Activated CD4-positive, alpha-beta T cell treated with anti-CD3 and anti-CD28 coated beads, Interleukin-2, amount 50 U/mL, for 1 hour (primary cell): ENCODE measurements at regions not wholly inside any gene's neighbourhood (a gene's known extent, or its start where the extent isn't known, plus 50 kb on each side); places are given as distances from the start of the nearest gene placed in this dataset.

Experiments
- DNase-seq: peaks from one replicate; pipeline ENCODE4 v3.0.0-alpha.2; 2020

DNA sequence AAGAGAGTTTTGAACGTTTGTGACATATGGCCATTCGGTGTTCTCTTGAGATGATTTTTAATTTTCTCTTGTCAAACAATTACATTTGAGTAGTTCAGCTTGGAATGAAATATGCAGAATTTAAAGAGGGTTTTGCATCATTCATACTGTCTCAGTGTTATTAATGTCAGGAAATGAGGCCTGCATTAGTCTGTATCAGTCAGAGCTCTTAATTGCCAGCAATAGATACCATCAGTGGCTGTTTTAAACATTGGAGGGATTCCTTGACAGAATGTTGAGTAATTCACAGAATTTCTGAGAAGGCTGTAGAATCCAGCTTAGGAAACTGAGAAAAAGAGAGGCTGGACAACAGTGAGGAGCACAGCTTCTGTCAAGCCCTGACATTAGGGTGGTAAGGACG, 722.0 kb downstream of the NR2F2 start:
- DNase-seq = no peak

DNA sequence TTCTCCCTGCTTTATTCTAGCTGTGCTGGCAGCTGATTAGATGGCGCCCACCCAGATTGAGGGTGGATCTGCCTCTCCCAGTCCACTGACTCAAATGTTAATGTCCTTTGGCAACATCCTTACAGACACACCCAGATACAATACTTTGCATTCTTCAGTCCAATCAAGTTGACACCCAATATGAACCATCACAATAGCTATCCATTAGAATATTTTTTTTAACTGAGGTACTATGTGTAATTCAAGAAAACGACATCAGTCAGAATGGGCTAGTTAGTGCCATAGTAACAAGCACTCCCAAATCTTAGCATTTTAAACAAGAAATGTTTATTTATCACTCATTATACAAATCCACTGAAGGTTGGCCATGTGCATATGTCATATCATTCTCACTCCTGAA, 723.1 kb downstream of the NR2F2 start:
- DNase-seq = no peak

DNA sequence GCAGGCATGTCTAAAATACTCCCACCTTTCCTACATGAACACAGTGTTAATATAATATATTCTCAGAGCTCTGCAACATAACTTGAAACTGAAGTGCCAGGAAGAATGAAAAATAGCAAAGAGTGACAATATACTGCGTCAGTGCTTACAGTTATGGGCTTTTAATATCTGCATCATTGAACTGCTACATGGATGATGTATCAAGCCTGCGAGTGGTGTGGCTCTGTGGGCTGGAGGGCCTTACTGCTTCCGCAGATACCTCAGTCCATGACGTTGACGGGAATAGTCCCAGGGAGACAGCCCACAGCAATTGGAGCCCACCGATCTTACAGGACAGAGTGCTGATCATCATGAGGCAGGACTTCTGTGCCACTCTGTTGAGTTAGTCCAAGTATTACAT, 727.0 kb downstream of the NR2F2 start:
- DNase-seq = no peak

DNA sequence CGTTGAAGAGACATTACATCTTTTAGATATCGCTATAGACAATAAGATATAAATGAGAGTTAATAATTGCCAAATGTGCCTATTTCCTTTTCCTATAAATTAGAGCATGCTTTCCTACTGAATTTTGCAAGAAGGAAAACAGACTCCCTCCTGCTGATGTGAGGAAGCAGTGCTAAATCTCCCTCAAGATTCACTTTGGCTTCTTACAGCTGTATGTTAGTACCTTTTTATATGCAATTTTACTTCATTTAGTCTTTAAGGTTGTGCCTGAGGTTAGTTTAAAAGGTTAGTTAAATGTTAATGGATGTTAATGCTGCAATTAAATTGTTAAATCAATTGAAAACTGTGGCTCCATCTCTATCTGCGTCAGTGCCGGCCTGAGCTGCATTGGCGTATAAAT, 728.8 kb downstream of the NR2F2 start:
- DNase-seq = no peak

DNA sequence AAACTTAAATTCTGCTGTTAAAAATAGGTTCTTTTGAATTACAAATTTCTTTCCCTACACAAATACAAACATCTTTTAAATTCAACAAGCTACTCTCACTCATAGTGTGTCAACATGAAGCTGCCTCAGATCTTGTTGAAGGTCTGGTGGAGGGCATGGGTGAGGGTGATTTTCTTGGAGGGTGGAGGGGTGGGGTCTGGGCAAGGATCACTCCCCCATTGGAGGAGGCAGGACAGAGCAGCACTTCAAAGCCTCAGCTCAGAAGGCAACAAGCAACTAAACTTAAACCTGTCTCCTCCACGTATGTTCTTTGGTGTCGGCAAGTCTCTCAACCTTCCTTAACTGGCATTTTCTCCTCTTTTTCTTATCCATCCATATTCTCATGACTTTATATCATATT, 730.9 kb downstream of the NR2F2 start:
- DNase-seq = no peak

DNA sequence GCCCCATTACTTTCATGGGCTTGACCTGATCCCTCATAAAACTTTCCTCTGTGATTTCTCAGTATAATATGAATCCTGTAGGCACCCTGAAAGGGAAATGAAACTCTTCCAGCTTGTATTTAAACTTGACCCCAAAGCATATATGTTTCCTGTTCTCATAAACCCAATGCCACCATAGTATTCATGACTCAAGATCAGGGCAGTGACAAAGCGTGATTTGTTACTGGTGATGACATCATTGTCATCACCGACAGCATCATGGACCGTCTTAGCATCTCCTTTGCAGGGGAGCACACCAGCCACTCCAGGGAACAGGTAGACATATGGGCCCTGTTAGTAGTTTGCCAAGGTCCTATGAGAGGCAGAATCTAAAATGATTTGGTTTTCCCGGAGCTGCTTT, 741.2 kb downstream of the NR2F2 start:
- no peak for DNase-seq

DNA sequence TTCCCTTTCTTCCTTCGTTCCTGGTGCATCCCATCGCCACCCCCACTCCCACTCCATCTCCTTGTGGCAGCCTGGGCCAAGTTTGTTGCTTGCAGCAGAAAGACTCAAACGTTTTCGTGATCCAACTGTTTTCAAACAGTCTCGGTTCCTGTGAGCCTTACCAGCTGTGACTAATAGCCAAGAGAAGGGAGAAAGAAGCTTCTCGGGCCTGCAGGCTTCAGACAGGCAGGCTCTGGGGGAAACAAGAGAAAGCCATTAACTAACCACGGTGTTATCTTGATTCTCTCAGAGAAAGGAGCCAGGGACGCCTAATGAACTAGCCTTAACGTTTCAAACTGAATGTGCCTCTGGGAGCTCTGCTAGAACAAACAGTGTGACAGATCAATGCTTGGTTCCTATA, 742.0 kb downstream of the NR2F2 start:
- no peak for DNase-seq

DNA sequence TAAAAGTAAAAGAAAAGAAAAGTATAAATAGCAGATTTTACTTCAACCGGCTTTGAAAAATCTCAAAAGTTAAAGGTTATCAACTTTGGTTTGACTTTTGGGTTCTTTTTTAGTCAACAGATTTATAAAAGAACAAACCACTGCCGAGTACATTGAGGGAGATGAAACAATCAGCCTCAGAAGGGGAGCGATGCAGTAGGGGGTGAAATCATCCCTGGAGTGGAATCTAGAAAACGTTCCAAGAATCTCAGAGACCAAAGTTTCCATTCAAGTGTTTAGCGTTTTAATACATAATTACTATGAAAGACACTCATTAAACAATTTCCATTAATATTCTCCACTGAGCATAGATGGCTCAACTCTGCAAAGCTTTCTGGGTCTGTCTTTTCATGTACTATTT, 745.5 kb downstream of the NR2F2 start:
- DNase-seq = no peak

DNA sequence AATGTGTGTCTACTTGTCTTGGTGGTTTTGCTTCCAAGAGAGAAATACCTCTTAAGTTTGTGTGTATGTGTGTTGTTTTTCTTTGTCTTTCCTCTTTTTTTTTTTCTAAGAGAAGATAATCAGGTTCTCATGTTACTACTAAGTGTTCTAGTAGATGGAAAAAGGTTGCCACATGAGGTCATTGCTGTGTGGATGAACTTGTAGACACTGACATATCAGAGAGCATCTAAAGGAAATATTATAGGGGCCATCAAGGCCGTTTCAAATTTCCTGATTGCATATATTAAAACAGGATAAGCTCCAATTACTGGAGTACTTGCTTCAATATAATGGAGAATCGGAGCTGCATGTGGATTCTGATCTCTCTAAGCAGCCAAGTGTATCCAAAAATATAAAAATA, 747.5 kb downstream of the NR2F2 start:
- no peak for DNase-seq

DNA sequence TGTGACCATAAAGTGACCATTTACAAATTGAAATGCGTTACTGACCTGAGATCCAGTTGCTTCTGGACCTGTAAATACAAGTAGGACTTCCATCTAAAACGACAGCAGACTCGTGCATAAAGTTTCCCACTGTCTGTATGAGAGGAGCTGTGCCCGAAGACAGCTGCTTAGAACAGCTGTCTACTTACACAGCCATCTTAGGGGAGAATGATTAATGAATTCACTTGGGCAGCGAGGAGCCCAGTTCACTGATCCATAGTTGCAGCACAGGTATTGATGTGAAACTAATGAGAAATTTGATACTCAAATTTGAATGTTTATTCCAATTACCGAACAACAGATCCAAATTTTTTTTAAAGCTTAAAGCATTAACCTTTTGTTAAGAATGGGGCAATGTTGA, 748.1 kb downstream of the NR2F2 start:
- DNase-seq = no peak

DNA sequence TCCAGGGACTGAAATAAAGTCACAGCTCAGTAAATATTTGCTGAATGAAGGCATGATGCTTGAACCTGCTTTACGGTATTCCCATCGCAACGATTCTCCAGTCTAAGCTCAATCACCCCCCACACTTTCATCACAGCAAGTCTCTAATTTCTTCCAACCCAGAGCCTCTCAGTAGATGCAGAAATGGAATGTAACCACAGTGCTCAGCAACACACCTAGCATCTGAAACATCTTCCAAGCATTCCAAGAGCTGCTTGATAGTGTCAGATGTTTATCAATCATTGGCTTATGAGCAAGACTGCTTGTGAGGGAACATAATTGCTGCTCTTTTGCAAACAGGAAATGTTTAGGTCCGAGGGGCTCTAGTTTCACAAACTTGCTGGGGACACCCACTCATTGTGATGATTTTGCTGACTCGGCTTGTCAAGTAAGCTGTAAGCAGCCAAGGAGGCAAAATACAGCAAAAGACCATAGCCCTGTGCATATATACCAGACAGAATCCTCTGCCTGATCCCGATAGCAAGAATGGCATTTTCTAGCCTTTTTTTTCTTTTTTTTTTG, 751.2 kb downstream of the NR2F2 start:
- DNase-seq = no peak

DNA sequence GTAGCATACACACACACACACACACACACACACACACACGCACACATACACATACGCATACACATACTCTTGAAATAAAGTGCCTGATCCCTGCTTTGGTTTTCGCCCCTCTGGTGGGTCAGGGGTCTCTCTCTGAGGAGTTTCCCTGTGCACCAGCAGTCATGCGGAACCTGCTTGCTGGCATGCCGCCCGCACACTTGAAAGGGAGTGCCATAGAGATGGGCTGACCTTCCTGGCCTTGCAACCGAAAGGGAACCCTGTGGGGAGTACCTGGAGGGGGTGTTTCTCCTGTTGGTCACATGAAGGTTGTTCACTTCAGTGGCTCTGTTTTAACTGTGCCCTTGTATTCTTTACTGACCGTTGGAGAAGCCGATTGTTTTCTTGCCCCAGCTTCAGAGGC, 752.3 kb downstream of the NR2F2 start:
- no peak for DNase-seq

DNA sequence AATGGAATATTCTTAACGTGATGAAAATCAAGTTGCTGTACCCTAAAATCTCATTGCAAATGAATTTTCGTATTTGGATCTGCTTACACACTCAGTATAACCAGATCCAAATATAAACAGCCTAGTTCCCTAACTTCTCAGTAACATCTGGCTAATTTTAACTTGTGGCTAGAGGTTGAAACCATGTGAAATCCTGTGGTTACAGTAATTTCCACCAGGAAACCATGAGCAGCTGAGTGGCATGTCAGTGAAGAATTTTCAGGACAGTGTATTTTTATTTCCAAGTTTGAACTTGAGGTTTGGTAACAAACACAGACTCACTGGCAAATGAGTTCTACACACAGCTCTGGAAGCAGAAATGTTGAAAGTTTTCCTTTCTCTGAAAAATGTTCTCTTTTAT, 754.1 kb downstream of the NR2F2 start:
- no peak for DNase-seq

DNA sequence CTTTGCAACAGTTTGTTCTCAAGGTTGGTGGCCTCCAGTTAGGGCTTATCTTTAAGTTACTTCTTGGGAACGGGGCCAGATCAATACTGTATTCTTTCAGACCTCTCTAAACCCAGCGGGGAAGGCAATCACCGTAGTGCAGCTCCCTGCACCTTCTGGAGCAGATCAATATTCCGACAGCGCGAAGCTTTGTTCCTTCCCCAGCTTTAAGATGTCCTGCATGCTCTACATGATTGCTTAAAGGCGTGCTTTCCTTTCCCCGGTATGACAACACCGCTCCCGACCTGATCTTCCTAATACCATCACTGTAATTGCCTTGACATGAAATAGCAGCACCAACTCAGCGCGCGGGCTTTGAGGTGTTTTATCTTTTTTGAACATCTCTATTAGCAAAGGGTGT, 755.2 kb downstream of the NR2F2 start:
- no peak for DNase-seq

DNA sequence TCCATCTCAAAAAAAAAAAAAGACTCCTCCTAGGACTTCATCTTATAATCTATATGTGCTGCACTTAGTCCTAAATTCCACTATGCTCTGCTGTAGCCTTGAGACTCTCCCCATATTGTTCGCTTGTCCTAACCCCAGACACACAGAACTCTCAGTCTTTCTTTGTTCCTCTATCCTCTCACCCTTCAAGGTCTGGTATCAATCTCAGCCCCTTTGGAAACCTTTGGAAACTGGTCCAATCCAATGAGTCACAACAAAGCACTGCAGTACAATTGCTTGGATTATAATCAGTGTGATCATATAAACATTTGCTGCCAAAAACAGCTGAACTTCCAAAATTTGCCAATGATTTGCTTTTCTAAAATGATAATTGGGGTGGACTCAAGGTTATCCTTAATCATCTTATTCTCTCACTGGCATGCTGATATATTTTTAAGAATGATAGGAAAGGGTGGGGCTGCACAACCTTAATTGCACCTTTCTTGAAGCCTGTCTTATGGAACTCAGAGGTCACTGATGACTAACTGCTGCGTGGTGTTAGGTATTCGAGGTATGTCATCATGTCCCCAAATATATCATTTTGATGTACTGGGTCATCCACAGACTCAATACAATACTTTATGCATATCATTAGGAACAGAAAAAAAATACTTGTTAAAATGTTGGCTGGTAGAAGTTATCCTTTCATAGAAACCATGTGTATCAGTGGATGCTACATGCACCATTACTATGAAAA, 756.7 kb downstream of the NR2F2 start:
- DNase-seq = no peak

DNA sequence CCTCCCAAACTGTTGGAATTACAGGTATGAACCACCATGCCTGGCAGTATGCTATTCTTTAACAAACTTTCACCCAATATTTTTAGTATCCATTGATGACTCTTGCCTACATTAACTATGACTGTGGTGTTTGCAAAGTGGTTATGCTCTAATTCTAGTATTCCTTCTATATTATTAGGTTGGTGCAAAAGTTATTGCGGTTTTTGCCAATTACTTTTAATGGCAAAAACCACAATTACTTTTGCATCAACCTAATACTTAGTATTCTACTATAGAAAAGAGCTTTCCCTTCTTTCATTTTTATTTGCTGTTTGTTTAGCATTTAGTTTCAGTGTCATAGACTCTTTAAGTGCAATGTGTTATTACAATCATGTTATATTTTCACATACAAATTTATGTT, 760.6 kb downstream of the NR2F2 start:
- DNase-seq = no peak

DNA sequence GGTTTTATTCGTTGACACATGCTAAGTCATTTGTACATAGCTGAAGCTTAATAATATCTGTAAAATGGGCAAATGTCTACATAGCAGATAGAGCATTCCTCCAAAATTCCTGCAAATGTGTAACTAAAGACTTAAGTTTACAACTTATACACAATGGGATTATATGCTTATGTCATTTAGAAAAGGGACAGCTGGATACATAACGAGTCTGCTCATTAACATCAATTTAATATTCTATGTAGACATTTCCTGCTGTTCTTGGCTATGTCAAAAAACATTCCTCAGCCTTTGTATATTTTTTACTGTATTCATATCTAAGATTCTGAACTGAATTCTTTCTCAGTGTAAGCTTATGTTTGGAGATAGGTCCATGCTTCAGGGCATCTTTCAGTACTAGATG, 762.2 kb downstream of the NR2F2 start:
- no peak for DNase-seq

DNA sequence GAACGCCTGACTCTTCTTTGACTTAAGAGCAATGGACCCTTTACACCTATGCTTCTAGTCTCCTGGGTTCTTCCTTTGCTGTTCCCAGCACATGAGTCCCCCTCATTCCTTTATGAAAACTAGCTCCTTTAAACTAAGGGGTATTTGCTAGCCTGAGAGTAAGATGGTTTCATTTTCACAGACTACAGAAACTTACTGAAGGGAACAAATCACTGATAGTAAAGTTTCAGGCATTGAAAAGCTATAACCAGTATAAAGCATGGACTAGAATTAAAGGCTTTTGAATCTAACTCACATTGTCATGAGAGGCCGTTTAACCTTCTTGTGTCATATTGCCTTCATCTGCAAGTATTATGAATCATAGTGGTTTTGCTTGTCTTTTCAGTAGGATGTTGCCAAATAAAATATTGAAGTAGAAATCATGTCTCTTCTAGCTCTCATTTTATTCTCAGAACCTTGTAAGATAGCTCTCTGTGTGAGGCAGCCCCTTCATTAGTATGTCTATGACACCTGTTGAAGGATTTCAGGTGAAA, 765.9 kb downstream of the NR2F2 start:
- DNase-seq = no peak

DNA sequence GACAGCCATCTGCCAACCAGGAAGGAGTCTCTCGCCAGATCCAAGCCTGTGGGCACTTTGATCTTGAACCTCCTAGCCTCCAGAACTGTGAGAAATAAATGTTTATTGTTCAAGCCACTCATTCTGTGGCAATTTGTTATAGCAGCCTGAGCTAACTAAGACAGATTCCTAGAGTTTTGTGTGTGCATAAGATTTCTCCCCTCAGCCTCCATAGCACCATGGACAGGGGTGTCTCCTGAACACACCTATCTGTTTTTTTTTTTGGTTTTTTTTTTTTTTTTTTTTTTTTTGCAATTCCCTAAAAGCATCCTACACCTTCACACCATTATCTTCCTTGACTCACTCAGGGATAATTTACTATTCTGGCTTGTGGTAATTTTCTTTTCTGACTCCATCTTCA, 768.5 kb downstream of the NR2F2 start:
- DNase-seq = no peak

DNA sequence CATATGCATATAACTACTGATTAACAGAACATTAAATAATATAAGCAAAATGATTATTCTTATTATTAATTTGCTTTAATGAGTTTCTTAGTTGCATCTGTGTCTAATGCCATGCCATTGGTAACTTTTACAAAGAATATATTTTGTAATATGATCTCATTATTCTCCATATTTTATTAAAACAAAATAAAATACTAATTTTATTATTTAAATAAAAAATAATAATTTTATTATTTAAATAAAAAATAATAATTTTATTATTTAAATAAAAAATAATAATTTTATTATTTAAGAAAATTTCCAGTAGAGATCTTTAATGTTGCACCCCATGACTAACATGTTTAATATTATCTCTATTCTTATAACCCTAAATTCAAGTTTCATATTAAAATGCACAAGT, 771.1 kb downstream of the NR2F2 start:
- DNase-seq = no peak

DNA sequence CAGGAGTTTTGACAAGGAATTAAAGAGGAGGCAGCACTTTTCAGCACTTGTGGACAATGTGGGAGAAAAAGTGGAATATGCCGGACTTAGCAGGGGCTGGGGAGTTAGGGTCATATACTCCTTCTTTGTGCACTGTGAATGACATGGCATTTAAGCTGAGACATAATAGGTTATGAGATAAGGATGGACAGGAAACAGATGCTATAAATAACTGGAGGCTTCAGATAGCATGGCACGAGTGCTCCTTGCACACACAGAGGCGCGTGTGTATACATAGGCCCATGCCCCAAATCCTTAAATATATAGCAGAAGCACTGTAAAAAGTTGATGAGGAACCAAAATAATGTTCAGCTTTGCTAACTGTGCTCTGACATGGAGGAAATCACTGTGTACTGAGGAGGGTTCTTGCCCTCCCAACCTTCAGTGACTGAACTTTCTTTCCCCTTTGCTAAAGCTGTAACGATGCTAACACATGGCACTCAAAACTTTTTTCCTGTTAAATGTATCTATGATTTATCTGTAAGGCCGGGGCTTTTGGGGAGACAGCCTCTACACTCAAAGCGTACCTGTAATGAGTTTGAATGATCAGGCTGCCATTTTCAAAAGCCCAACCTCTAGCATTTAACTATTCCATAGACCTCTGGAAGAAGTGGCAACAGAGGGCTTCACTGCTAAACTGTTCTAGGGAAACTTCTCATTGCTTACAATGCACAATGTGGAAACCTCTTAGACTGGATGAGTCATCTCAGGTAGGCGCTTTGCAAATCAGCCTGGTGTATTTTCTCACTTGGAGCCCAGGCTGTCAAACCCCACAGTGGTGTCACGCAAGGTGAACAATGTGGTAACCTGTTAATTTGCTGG, 784.6 kb downstream of the NR2F2 start:
- DNase-seq = no peak

DNA sequence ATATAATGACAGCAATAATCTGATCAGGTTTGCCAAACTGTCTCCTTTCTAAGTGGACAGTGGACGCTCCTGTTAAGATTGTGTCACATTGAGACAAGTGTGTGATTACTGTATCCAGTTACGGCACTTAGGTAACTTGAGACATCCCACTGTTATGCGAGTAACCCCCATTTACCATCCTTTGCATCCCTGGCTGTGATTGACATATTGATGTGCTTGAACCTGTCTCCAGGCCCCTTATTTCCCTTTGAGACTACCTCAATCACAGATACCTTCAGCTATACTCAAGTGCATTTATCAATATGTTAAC, 785.2 kb downstream of the NR2F2 start:
- no peak for DNase-seq

DNA sequence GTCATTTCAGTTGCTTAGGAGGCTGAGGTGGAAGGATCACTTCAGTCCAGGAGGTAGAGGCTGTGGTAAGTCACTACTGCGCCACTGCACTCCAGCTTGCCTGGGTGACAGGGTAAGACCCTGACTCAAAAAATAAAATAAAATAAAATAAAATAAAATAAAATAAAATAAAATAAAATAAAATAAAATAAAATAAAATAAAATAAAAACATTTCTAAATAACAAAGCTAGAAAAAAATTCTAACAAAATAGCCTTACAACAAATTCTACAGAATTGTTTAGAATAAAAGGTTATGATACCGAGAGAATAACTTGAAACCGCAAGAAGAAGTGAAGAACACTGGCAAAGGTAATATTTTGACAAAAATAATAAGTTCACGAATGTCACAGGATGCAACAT, 794.3 kb downstream of the NR2F2 start:
- no peak for DNase-seq

DNA sequence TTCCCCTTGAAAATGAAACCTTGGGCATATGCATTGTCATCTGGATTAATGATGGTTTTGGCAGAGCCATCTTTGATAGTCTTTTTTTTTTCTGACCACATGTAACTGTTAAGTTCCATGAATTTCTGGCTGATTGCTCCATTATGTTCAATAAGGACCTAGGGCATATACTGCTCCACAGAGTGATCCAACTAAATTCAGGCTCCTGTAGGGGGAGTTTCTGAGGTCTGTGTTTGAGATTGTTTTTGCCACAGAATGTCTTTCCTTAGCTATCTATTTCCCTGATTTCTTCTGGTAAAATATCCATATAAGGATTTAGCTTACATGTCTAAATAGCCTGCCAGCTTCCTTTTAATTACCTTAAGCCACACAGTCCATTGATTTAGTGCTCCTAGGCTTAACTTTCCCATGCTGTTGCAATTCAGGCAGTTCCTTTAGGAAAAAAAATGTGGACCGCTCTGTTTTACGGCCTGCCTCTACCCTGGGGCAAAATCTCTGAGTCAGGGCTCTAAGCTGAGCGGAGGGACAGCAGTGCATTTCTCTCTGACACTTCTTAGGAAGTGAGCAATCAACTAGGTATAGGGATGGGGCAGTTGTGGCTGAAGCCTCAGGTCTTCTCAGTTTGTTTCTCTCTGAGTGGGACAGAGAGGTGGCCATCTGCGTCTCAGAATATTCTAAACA, 796.2 kb downstream of the NR2F2 start:
- DNase-seq = no peak
